Progenitor cell of endocrine pancreas (in vitro differentiated cells): ENCODE measurements at regions not wholly inside any gene's neighbourhood (a gene's known extent, or its start where the extent isn't known, plus 50 kb on each side); places are given as distances from the start of the nearest gene placed in this dataset.

ENCODE experiments used
- DNase-seq: peaks from one replicate; pipeline ENCODE4 v3.0.0; 2021; ENCODE audit warnings: low spot score; ENCODE audit not compliant: unreplicated experiment
- H3K27ac Mint-ChIP-seq: 2 replicates; pipeline ENCODE4 v1.8.0; 2021; ENCODE audit warnings: mild to moderate bottlenecking, moderate library complexity, mixed read lengths
- H3K27me3 Mint-ChIP-seq: 2 replicates; pipeline ENCODE4 v1.8.0; 2021; ENCODE audit warnings: mixed read lengths
- H3K36me3 Mint-ChIP-seq: 2 replicates; pipeline ENCODE4 v1.8.0; 2022; ENCODE audit warnings: mixed read lengths; ENCODE audit not compliant: insufficient read depth
- H3K4me1 Mint-ChIP-seq: 2 replicates; pipeline ENCODE4 v1.8.0; 2021; ENCODE audit warnings: low read depth, mixed read lengths
- H3K4me3 Mint-ChIP-seq: 2 replicates; pipeline ENCODE4 v1.8.0; 2021; ENCODE audit warnings: low read depth, mild to moderate bottlenecking, moderate library complexity, mixed read lengths
- H3K9me3 Mint-ChIP-seq: 2 replicates; pipeline ENCODE4 v1.8.0; 2021; ENCODE audit warnings: low read depth, mixed read lengths
- TF ChIP-seq, protein P1 (sequence below): fragments of 200-600 bp; sonication (generic); IDR thresholded peaks from one replicate; pipeline ENCODE4 v1.5.0; 2021; ENCODE audit warnings: antibody characterized with exemption, mild to moderate bottlenecking; ENCODE audit not compliant: unreplicated experiment

- Mint-ChIP-seq H3K4me3 (no peak overlapping the region), H3K27ac (no peak overlapping the region), H3K36me3 (no peaks in the 10 kb centered on the region), H3K27me3 (no peaks in the 10 kb centered on the region), H3K9me3 (no peaks in the 10 kb centered on the region), H3K4me1 (no peaks in the 10 kb centered on the region)
- TF ChIP-seq, protein P1, sequence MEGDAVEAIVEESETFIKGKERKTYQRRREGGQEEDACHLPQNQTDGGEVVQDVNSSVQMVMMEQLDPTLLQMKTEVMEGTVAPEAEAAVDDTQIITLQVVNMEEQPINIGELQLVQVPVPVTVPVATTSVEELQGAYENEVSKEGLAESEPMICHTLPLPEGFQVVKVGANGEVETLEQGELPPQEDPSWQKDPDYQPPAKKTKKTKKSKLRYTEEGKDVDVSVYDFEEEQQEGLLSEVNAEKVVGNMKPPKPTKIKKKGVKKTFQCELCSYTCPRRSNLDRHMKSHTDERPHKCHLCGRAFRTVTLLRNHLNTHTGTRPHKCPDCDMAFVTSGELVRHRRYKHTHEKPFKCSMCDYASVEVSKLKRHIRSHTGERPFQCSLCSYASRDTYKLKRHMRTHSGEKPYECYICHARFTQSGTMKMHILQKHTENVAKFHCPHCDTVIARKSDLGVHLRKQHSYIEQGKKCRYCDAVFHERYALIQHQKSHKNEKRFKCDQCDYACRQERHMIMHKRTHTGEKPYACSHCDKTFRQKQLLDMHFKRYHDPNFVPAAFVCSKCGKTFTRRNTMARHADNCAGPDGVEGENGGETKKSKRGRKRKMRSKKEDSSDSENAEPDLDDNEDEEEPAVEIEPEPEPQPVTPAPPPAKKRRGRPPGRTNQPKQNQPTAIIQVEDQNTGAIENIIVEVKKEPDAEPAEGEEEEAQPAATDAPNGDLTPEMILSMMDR: no peak
- no peak for DNase-seq
Observed at GRCh38 chr3:3264796-3265195, 85.3 kb upstream of the CRBN start.

DNA sequence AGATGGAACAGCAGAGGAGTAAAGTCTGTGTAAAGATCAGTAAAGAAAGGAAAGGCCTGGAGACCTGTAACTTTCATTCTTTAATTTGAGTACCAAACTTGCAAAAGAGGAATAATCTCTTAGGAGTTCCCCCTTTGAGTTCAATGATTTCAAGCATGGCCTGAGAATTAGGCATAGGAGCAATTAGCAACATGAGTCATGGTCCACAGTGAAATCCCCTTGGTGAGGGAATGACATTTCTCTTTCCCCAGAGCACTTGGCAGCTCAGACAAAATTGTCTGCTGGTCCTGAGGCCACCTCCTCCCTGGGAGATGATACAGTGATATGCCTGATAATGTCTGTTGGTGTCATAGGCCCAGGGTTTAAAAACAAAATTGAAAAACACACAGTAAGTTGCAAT is 81.4 kb upstream of the CRBN start:
- H3K9me3 Mint-ChIP-seq: no peaks in the 10 kb centered on the region
- DNase-seq: no peak
- no peaks in the 10 kb centered on the region for H3K4me1 Mint-ChIP-seq
- no peak overlapping the region for H3K27ac Mint-ChIP-seq
- H3K27me3 Mint-ChIP-seq: no peaks in the 10 kb centered on the region
- H3K4me3 Mint-ChIP-seq: no peak overlapping the region
- TF ChIP-seq, protein P1: no peak
- H3K36me3 Mint-ChIP-seq: no peaks in the 10 kb centered on the region

DNA sequence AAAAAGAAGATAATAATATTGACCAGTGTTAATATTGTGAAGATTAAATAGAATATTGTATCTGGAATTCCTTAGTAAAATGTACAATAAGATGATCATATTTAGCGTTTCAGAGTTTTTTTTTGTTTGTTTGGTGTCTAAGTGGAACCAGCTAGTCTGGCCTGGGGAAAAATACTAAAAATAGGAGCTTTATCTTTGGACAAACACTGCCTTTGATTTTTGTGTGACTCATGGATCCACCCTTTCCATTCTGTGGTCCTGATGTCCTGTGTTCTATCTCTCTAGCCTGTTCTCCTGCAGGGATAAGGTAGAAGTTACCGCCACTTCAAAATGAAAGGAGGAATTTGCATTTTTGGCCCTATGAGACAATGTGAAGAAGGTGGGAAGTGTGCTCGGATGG is 79.7 kb upstream of the CRBN start:
- H3K27ac Mint-ChIP-seq: no peak overlapping the region
- H3K36me3 Mint-ChIP-seq: no peaks in the 10 kb centered on the region
- H3K4me3 Mint-ChIP-seq: no peak overlapping the region
- no peaks in the 10 kb centered on the region for H3K4me1 Mint-ChIP-seq
- H3K27me3 Mint-ChIP-seq: no peaks in the 10 kb centered on the region
- no peak for DNase-seq
- H3K9me3 Mint-ChIP-seq: peaks cover 5% of the 10 kb centered on the region
- TF ChIP-seq, protein P1: no peak

DNA sequence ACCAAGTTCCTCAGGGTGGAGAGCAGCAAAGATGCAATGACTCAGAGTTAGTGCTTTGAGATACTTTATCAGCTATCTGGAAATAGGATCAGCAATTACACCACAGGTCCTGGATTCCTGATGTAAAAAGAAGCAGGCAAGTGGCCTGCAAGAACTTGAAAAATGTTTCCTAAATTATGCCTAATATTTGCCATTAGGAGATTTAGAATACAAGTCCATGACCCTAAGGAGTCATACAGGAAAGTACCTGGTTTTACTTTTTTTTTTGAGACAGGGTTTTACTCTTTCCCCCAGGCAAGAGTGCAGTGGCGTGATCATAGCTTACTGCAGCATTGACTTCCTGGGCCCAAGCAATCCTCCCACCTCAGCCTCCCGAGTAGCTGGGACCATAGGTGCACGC is 78.8 kb upstream of the CRBN start:
- H3K27ac Mint-ChIP-seq: no peak overlapping the region
- H3K9me3 Mint-ChIP-seq: peaks cover 14% of the 10 kb centered on the region
- H3K4me1 Mint-ChIP-seq: no peaks in the 10 kb centered on the region
- TF ChIP-seq, protein P1: no peak
- no peaks in the 10 kb centered on the region for H3K27me3 Mint-ChIP-seq
- H3K4me3 Mint-ChIP-seq: no peak overlapping the region
- no peaks in the 10 kb centered on the region for H3K36me3 Mint-ChIP-seq
- no peak for DNase-seq

- H3K4me3 Mint-ChIP-seq: no peak overlapping the region
- no peak overlapping the region for H3K27ac Mint-ChIP-seq
- H3K36me3 Mint-ChIP-seq: no peaks in the 10 kb centered on the region
- peaks cover 4% of the 10 kb centered on the region for H3K27me3 Mint-ChIP-seq
- TF ChIP-seq, protein P1: no peak
- no peaks in the 10 kb centered on the region for H3K4me1 Mint-ChIP-seq
- no peak for DNase-seq
- peaks cover 4% of the 10 kb centered on the region for H3K9me3 Mint-ChIP-seq
Observed at GRCh38 chr3:3241596-3241995, 62.1 kb upstream of the CRBN start.
